RCC 7860 (cell line): ENCODE measurements at regions not wholly inside any gene's neighbourhood (a gene's known extent, or its start where the extent isn't known, plus 50 kb on each side); places are given as distances from the start of the nearest gene placed in this dataset.
"Not testable (repeated sequence)": the region's sequence is repeated elsewhere in the genome, so short reads cannot be mapped to it uniquely, and the experiment has no call there.

ENCODE experiments used
- DNase-seq: peaks from one replicate; pipeline ENCODE4 v3.0.0-alpha.2; 2015; ENCODE audit warnings: low spot score
- FAIRE-seq: peaks from 2 replicates; lab custom pipeline; 2012; peaks lifted over from hg19 to GRCh38; lab: Jason Lieb, UNC

GRCh38 chr18:39344487-39344886 is 1778.9 kb upstream of the CELF4 start:
- no peak for DNase-seq
- no peak for FAIRE-seq

GRCh38 chr18:39341129-39341528 is 1775.5 kb upstream of the CELF4 start:
- FAIRE-seq (no peak), DNase-seq (no peak)

- DNase-seq (no peak), FAIRE-seq (no peak)
Measured at GRCh38 chr18:39340418-39340817, 1774.8 kb upstream of the CELF4 start.

GRCh38 chr18:39329496-39330275 is 1764.1 kb upstream of the CELF4 start:
- no peak for DNase-seq
- no peak for FAIRE-seq

GRCh38 chr18:39326772-39327171 is 1761.2 kb upstream of the CELF4 start:
- FAIRE-seq: no peak
- no peak for DNase-seq

- DNase-seq: no peak
- FAIRE-seq: no peak
Measured at GRCh38 chr18:39325973-39326372, 1760.4 kb upstream of the CELF4 start.

GRCh38 chr18:39319141-39319540 is 1753.5 kb upstream of the CELF4 start:
- FAIRE-seq: no peak
- no peak for DNase-seq

- FAIRE-seq (no peak), DNase-seq (no peak)
Measured at GRCh38 chr18:39318462-39318861, 1752.9 kb upstream of the CELF4 start.

- FAIRE-seq: no peak
- no peak for DNase-seq
Measured at GRCh38 chr18:39318008-39318407, 1752.4 kb upstream of the CELF4 start.

- FAIRE-seq (no peak), DNase-seq (no peak)
Measured at GRCh38 chr18:39314595-39314994, 1749.0 kb upstream of the CELF4 start.

- no peak for DNase-seq
- FAIRE-seq: no peak
Measured at GRCh38 chr18:39313992-39314391, 1748.4 kb upstream of the CELF4 start.

- DNase-seq (no peak), FAIRE-seq (no peak)
Measured at GRCh38 chr18:39311111-39311712, 1745.6 kb upstream of the CELF4 start.

GRCh38 chr18:39308931-39309521 is 1743.4 kb upstream of the CELF4 start:
- not testable (repeated sequence) for DNase-seq, FAIRE-seq

GRCh38 chr18:39305766-39306165 is 1740.2 kb upstream of the CELF4 start:
- FAIRE-seq (no peak), DNase-seq (no peak)

- DNase-seq (no peak), FAIRE-seq (no peak)
Measured at GRCh38 chr18:39302481-39302880, 1736.9 kb upstream of the CELF4 start.

GRCh38 chr18:39299152-39299551 is 1733.6 kb upstream of the CELF4 start:
- no peak for DNase-seq
- FAIRE-seq: no peak

- DNase-seq: no peak
- FAIRE-seq: no peak
Measured at GRCh38 chr18:39297225-39297624, 1731.6 kb upstream of the CELF4 start.

GRCh38 chr18:39296293-39296888 is 1730.8 kb upstream of the CELF4 start:
- DNase-seq (no peak), FAIRE-seq (no peak)

- DNase-seq: no peak
- FAIRE-seq: no peak
Measured at GRCh38 chr18:39276764-39277163, 1711.2 kb upstream of the CELF4 start.

GRCh38 chr18:39274535-39274934 is 1708.9 kb upstream of the CELF4 start:
- FAIRE-seq: no peak
- no peak for DNase-seq

GRCh38 chr18:39272230-39272629 is 1706.6 kb upstream of the CELF4 start:
- no peak for FAIRE-seq
- DNase-seq: no peak

GRCh38 chr18:39271654-39272053 is 1706.1 kb upstream of the CELF4 start:
- DNase-seq: no peak
- FAIRE-seq: no peak
